H9 (cell line): ENCODE measurements at regions not wholly inside any gene's neighbourhood (a gene's known extent, or its start where the extent isn't known, plus 50 kb on each side); places are given as distances from the start of the nearest gene placed in this dataset.

ENCODE experiments used
- DNase-seq: peaks from one replicate; pipeline ENCODE4 v3.0.0-alpha.2; 2017
- H2AFZ ChIP-seq: one replicate; pipeline ENCODE4 v1.6.1; 2013; ENCODE audit warnings: mild to moderate bottlenecking, low read length, control low read depth, moderate library complexity
- H2AK5ac ChIP-seq: 2 replicates; pipeline ENCODE4 v1.6.1; 2013; ENCODE audit warnings: low read length, control low read depth, mixed read lengths; ENCODE audit not compliant: insufficient read length
- H2BK120ac ChIP-seq: one replicate; pipeline ENCODE4 v1.6.1; 2013; ENCODE audit warnings: low read depth, mild to moderate bottlenecking, low read length, control low read depth, inconsistent platforms; ENCODE audit not compliant: poor library complexity, severe bottlenecking
- H2BK12ac ChIP-seq: 2 replicates; pipeline ENCODE4 v1.6.1; 2013; ENCODE audit warnings: low read length, control low read depth, mixed read lengths, low read depth; ENCODE audit not compliant: insufficient read length
- H2BK15ac ChIP-seq: 2 replicates; pipeline ENCODE4 v1.6.1; 2013; ENCODE audit warnings: low read depth, low read length, control low read depth
- H2BK20ac ChIP-seq: one replicate; pipeline ENCODE4 v1.6.1; 2013; ENCODE audit warnings: low read depth, mild to moderate bottlenecking, low read length, control low read depth, inconsistent platforms; ENCODE audit not compliant: poor library complexity, severe bottlenecking
- H2BK5ac ChIP-seq: 2 replicates; pipeline ENCODE4 v1.6.1; 2013; ENCODE audit warnings: low read length, control low read depth, mixed read lengths; ENCODE audit not compliant: insufficient read length
- H3K14ac ChIP-seq: 2 replicates; pipeline ENCODE4 v1.6.1; 2013; ENCODE audit warnings: low read length, control low read depth; ENCODE audit not compliant: insufficient read depth
- H3K18ac ChIP-seq: 2 replicates; pipeline ENCODE4 v1.6.1; 2013; ENCODE audit warnings: low read depth, mild to moderate bottlenecking, mixed read lengths, low read length, control low read depth; ENCODE audit not compliant: insufficient read length
- H3K23ac ChIP-seq: 2 replicates; pipeline ENCODE4 v1.6.1; 2013; ENCODE audit warnings: low read length, control low read depth, mixed read lengths, low read depth; ENCODE audit not compliant: insufficient read length
- H3K23me2 ChIP-seq: 2 replicates; pipeline ENCODE4 v1.6.1; 2013; ENCODE audit warnings: low read depth, mild to moderate bottlenecking, mixed read lengths, low read length, control low read depth; ENCODE audit not compliant: insufficient read length, poor library complexity, severe bottlenecking
- H3K27ac ChIP-seq: 2 replicates; pipeline ENCODE4 v1.5.1; 2013; ENCODE audit warnings: low read length, control low read depth, mixed read lengths, low read depth; ENCODE audit not compliant: insufficient read length
- H3K27me3 ChIP-seq: 2 replicates; pipeline ENCODE4 v1.6.1; 2013; ENCODE audit warnings: low read length, control low read depth, inconsistent platforms; ENCODE audit not compliant: insufficient read depth
- H3K4ac ChIP-seq: 2 replicates; pipeline ENCODE4 v1.6.1; 2013; ENCODE audit warnings: low read depth, mild to moderate bottlenecking, control low read depth, inconsistent platforms, low read length, moderate library complexity
- H3K4me1 ChIP-seq: 2 replicates; pipeline ENCODE4 v1.6.1; 2013; ENCODE audit warnings: low read length, control low read depth, inconsistent platforms; ENCODE audit not compliant: insufficient read depth
- H3K4me2 ChIP-seq: 2 replicates; pipeline ENCODE4 v1.6.1; 2013; ENCODE audit warnings: low read length, control low read depth, mixed read lengths; ENCODE audit not compliant: insufficient read length, insufficient read depth
- H3K56ac ChIP-seq: 2 replicates; pipeline ENCODE4 v1.6.1; 2013; ENCODE audit warnings: low read depth, mild to moderate bottlenecking, mixed read lengths, low read length, control low read depth; ENCODE audit not compliant: insufficient read length
- H3K79me1 ChIP-seq: 2 replicates; pipeline ENCODE4 v1.6.1; 2013; ENCODE audit warnings: low read depth, mild to moderate bottlenecking, moderate library complexity, low read length, control low read depth, inconsistent platforms; ENCODE audit not compliant: insufficient read depth, poor library complexity, severe bottlenecking
- H3K79me2 ChIP-seq: 2 replicates; pipeline ENCODE4 v1.6.1; 2013; ENCODE audit warnings: low read length, control low read depth, inconsistent platforms; ENCODE audit not compliant: insufficient read depth
- H3K9ac ChIP-seq: 2 replicates; pipeline ENCODE4 v1.6.1; 2013; ENCODE audit warnings: low read length, control low read depth, mixed read lengths; ENCODE audit not compliant: insufficient read length; ENCODE audit errors: extremely low read depth
- H3K9me3 ChIP-seq: one replicate; pipeline ENCODE4 v1.6.1; 2013; ENCODE audit warnings: low read depth, low read length, inconsistent platforms; ENCODE audit not compliant: control insufficient read depth
- H3T11ph ChIP-seq: one replicate; pipeline ENCODE4 v1.6.1; 2013; ENCODE audit warnings: mild to moderate bottlenecking, low read length, control low read depth, inconsistent platforms
- H4K20me1 ChIP-seq: one replicate; pipeline ENCODE4 v1.6.1; 2013; ENCODE audit not compliant: control insufficient read depth, insufficient read length, insufficient read depth
- H4K5ac ChIP-seq: 2 replicates; pipeline ENCODE4 v1.6.1; 2013; ENCODE audit warnings: low read depth, mild to moderate bottlenecking, mixed read lengths, low read length, control low read depth; ENCODE audit not compliant: insufficient read length
- H4K8ac ChIP-seq: replicated peaks from 2 replicates; pipeline ENCODE4 v1.6.1; 2013; ENCODE audit warnings: low read length, control low read depth, mixed read lengths, low read depth; ENCODE audit not compliant: insufficient read length
- H4K91ac ChIP-seq: 2 replicates; pipeline ENCODE4 v1.6.1; 2013; ENCODE audit warnings: low read depth, mild to moderate bottlenecking, moderate library complexity, mixed read lengths, low read length, control low read depth; ENCODE audit not compliant: insufficient read length
- H3K27ac Mint-ChIP-seq, 3 experiments: 2 replicates in 2 of 3; 3 replicates in 1 of 3; pipeline ENCODE4 v1.8.0; 2020 to 2021; ENCODE audit warnings: mixed read lengths in 3 of 3, mild to moderate bottlenecking in 1 of 3, moderate library complexity in 1 of 3
- H3K27me3 Mint-ChIP-seq: 2 replicates; pipeline ENCODE4 v1.8.0; 2021; ENCODE audit warnings: low read depth, mild to moderate bottlenecking, moderate library complexity, mixed read lengths
- H3K36me3 Mint-ChIP-seq, 3 experiments: 2 replicates in 2 of 3; 3 replicates in 1 of 3; pipeline ENCODE4 v1.8.0; 2020 to 2021; ENCODE audit warnings: low read depth in 3 of 3, mixed read lengths in 3 of 3; ENCODE audit not compliant: insufficient read depth in 1 of 3
- H3K4me1 Mint-ChIP-seq, 2 experiments: 2 replicates each; pipeline ENCODE4 v1.8.0; 2020; ENCODE audit warnings: mixed read lengths in 2 of 2
- H3K4me3 Mint-ChIP-seq, 2 experiments: 2 replicates in 1 of 2; 3 replicates in 1 of 2; pipeline ENCODE4 v1.8.0; 2020 to 2021; ENCODE audit warnings: mild to moderate bottlenecking in 2 of 2, mixed read lengths in 2 of 2, moderate library complexity in 1 of 2
- H3K9me3 Mint-ChIP-seq, 2 experiments: 2 replicates in 1 of 2; 3 replicates in 1 of 2; pipeline ENCODE4 v1.8.0; 2020; ENCODE audit warnings: mild to moderate bottlenecking in 2 of 2, mixed read lengths in 2 of 2, moderate library complexity in 1 of 2
- CTCF ChIP-seq: fragments of 200-600 bp; sonication (generic); conservative IDR thresholded peaks from 3 replicates; pipeline ENCODE4 v1.8.0; 2021; ENCODE audit warnings: antibody characterized with exemption, mild to moderate bottlenecking
- WGBS: extraction: QIAGEN DNeasy Blood & Tissue Kit; methylation state at CpG from one replicate; pipeline ENCODE4 v1.1.7; 2013; ENCODE audit warnings: missing lambda C conversion rate, low lambda C conversion rate, mixed read lengths; ENCODE audit not compliant: insufficient read length; ENCODE audit errors: extremely low coverage; 5-methylcytosine and 5-hydroxymethylcytosine counted together

GRCh38 chr11:19366992-19367709 is 126.4 kb upstream of the E2F8 start:
- no peak overlapping the region for H3K56ac ChIP-seq
- TF ChIP-seq CTCF: no peak
- H3K79me1 ChIP-seq: no peaks in the 10 kb centered on the region
- no peaks in the 10 kb centered on the region for H3K79me2 ChIP-seq
- no peak overlapping the region for H2BK12ac ChIP-seq
- no peak overlapping the region for H3K14ac ChIP-seq
- no peak overlapping the region for H2BK15ac ChIP-seq
- H3K27me3 ChIP-seq: no peaks in the 10 kb centered on the region
- H3K9me3 ChIP-seq: no peaks in the 10 kb centered on the region
- no peaks in the 10 kb centered on the region for H3K36me3 Mint-ChIP-seq
- no peak overlapping the region for H2AK5ac ChIP-seq
- H3K4ac ChIP-seq: no peak overlapping the region
- H3K18ac ChIP-seq: no peak overlapping the region
- H2AFZ ChIP-seq: no peak overlapping the region
- H3K4me3 Mint-ChIP-seq: no peak overlapping the region
- H3K9ac ChIP-seq: no peak overlapping the region
- no peak for DNase-seq
- H3K4me2 ChIP-seq: no peak overlapping the region
- no peak overlapping the region for H4K8ac ChIP-seq
- no CpG with 5 or more reads among the region's 2 CpGs for WGBS
- H4K5ac ChIP-seq: no peak overlapping the region
- H3T11ph ChIP-seq: no peak overlapping the region
- peaks cover 3% of the 10 kb centered on the region; the same call in 1 of the 2 replicates for H3K27me3 Mint-ChIP-seq
- no peaks in the 10 kb centered on the region for H4K20me1 ChIP-seq
- H3K4me1 ChIP-seq: no peaks in the 10 kb centered on the region; the same call in 1 of the 2 replicates
- no peak overlapping the region for H4K91ac ChIP-seq
- H3K4me1 Mint-ChIP-seq: peaks cover 7 to 9% of the 10 kb centered on the region in 2 experiments; a peak in 2 of 4 replicates
- H3K23ac ChIP-seq: no peak overlapping the region
- no peaks in the 10 kb centered on the region for H3K23me2 ChIP-seq
- H2BK120ac ChIP-seq: no peak overlapping the region
- no peak overlapping the region for H3K27ac Mint-ChIP-seq
- no peak overlapping the region for H2BK20ac ChIP-seq
- no peak overlapping the region for H3K27ac ChIP-seq
- H2BK5ac ChIP-seq: no peak overlapping the region
- H3K9me3 Mint-ChIP-seq: no peaks in the 10 kb centered on the region
